OCI-LY1 (cell line): ENCODE measurements at regions not wholly inside any gene's neighbourhood (a gene's known extent, or its start where the extent isn't known, plus 50 kb on each side); places are given as distances from the start of the nearest gene placed in this dataset.

ENCODE experiments used
- H2AFZ ChIP-seq: fragments of 200-600 bp; sonication (generic), shearing (Covaris generic); 2 replicates; pipeline ENCODE4 v1.6.0; 2014; ENCODE audit warnings: antibody characterized with exemption, mild to moderate bottlenecking, low read length
- H3F3A ChIP-seq: fragments of 200-600 bp; sonication (generic), shearing (Covaris generic); 2 replicates; pipeline ENCODE4 v1.6.0; 2014; ENCODE audit warnings: mild to moderate bottlenecking, antibody characterized with exemption, low read length, moderate library complexity; ENCODE audit not compliant: insufficient read depth
- H3K27ac ChIP-seq: fragments of 200-600 bp; sonication (generic); 2 replicates; pipeline ENCODE4 v1.5.1; 2014; ENCODE audit warnings: low read length, mixed run types, mild to moderate bottlenecking, low read depth; ENCODE audit not compliant: poor library complexity, severe bottlenecking
- H3K27me3 ChIP-seq: fragments of 200-600 bp; sonication (generic); 2 replicates; pipeline ENCODE4 v1.6.0; 2014; ENCODE audit warnings: antibody characterized with exemption, mild to moderate bottlenecking, low read length, moderate library complexity; ENCODE audit not compliant: insufficient read depth
- H3K36me3 ChIP-seq: fragments of 200-600 bp; sonication (generic); 2 replicates; pipeline ENCODE4 v1.6.1; 2014; ENCODE audit warnings: mild to moderate bottlenecking, antibody characterized with exemption, low read length, moderate library complexity, mixed read lengths; ENCODE audit not compliant: insufficient read depth
- H3K4me1 ChIP-seq: fragments of 200-600 bp; sonication (generic); 2 replicates; pipeline ENCODE4 v1.5.1; 2014; ENCODE audit warnings: mild to moderate bottlenecking, low read length, moderate library complexity; ENCODE audit not compliant: insufficient read depth, severe bottlenecking
- H3K4me2 ChIP-seq: fragments of 200-600 bp; sonication (generic), shearing (Covaris generic); 2 replicates; pipeline ENCODE4 v1.6.1; 2014; ENCODE audit warnings: low read length
- H3K4me3 ChIP-seq: fragments of 200-600 bp; sonication (generic); 2 replicates; pipeline ENCODE4 v1.5.1; 2014; ENCODE audit warnings: low read length, low read depth, mild to moderate bottlenecking, mixed read lengths; ENCODE audit not compliant: poor library complexity, severe bottlenecking
- H3K79me2 ChIP-seq: fragments of 200-600 bp; shearing (Covaris generic); 2 replicates; pipeline ENCODE4 v1.6.1; 2016; ENCODE audit warnings: mixed run types, low read length, mixed read lengths; ENCODE audit not compliant: insufficient read depth
- H3K9ac ChIP-seq: fragments of 200-600 bp; sonication (generic), shearing (Covaris generic); 2 replicates; pipeline ENCODE4 v1.6.1; 2014; ENCODE audit warnings: mild to moderate bottlenecking, low read length, mixed read lengths
- H3K9me2 ChIP-seq: fragments of 200-600 bp; sonication (generic), shearing (Covaris generic); 2 replicates; pipeline ENCODE4 v1.6.1; 2014; ENCODE audit warnings: low read depth, mild to moderate bottlenecking, low read length, mixed read lengths
- H3K9me3 ChIP-seq: fragments of 200-600 bp; shearing (Covaris generic); 2 replicates; pipeline ENCODE4 v1.6.1; 2014; ENCODE audit warnings: low read length, mixed read lengths
- H4K20me1 ChIP-seq: fragments of 200-600 bp; sonication (generic), shearing (Covaris generic); 2 replicates; pipeline ENCODE4 v1.6.0; 2016; ENCODE audit warnings: mild to moderate bottlenecking, low read length; ENCODE audit not compliant: insufficient read depth
- CTCF ChIP-seq: fragments of 200-600 bp; sonication (generic), shearing (Covaris generic); IDR thresholded peaks from 2 replicates; pipeline ENCODE4 v1.5.1; 2017; ENCODE audit warnings: mild to moderate bottlenecking, antibody characterized with exemption, low read length, moderate library complexity, mixed read lengths
- EZH2 ChIP-seq: fragments of 200-600 bp; sonication (generic), shearing (Covaris generic); IDR thresholded peaks from 2 replicates; pipeline ENCODE4 v1.8.0; 2017; ENCODE audit warnings: borderline replicate concordance, mixed run types, mild to moderate bottlenecking, antibody characterized with exemption, low read length, moderate library complexity, mixed read lengths

- H3K9me2 ChIP-seq: no peaks in the 10 kb centered on the region
These were observed 189.9 kb downstream of the CMPK2 start for GRCh38 chr2:6675791-6676190.

DNA sequence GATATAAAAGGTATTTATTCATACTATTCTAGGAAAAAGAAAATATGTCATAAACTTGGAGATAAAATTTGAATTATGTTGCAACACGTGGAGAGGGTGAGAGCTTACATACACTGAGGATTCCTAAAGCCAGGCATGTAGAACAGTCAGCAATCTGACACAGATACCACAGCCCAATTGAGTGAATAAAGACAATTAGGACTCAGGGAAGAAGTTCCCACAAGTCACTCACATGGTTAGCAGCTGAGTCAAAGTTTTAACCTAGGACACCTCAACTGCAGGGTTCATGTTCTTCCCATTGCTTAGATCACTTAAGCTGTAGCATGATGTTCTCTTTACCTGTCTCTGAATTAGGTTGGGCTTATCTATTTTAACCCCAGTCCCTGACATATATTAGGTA lies 189.5 kb downstream of the CMPK2 start:
- H3K4me1 ChIP-seq: no peaks in the 10 kb centered on the region

More at GRCh38 chr2:6675791-6676190, 189.9 kb downstream of the CMPK2 start:
- H3K36me3 ChIP-seq: no peaks in the 10 kb centered on the region
- H3K9ac ChIP-seq: no peak overlapping the region
- no peak for TF ChIP-seq EZH2
- no peak for TF ChIP-seq CTCF
- no peaks in the 10 kb centered on the region for H3K79me2 ChIP-seq
- no peak overlapping the region for H3K4me2 ChIP-seq
- no peak overlapping the region for H2AFZ ChIP-seq
- H3F3A ChIP-seq: no peaks in the 10 kb centered on the region
- H3K4me3 ChIP-seq: no peak overlapping the region
- H4K20me1 ChIP-seq: no peaks in the 10 kb centered on the region
- no peaks in the 10 kb centered on the region for H3K27me3 ChIP-seq
- H3K4me1 ChIP-seq: no peaks in the 10 kb centered on the region
- no peak overlapping the region for H3K27ac ChIP-seq
- H3K9me3 ChIP-seq: no peaks in the 10 kb centered on the region

GRCh38 chr2:6676776-6677175 lies 188.9 kb downstream of the CMPK2 start:
- Histone ChIP-seq H3K27me3 (no peaks in the 10 kb centered on the region), H3K4me1 (no peaks in the 10 kb centered on the region), H3K4me3 (no peak overlapping the region), H3K36me3 (no peaks in the 10 kb centered on the region), H3K9me2 (no peaks in the 10 kb centered on the region), H3K79me2 (no peaks in the 10 kb centered on the region), H3K9me3 (no peaks in the 10 kb centered on the region), H3K4me2 (no peak overlapping the region), H3K27ac (no peak overlapping the region), H4K20me1 (no peaks in the 10 kb centered on the region), H3F3A (no peaks in the 10 kb centered on the region), H3K9ac (no peak overlapping the region), H2AFZ (no peak overlapping the region)
- TF ChIP-seq CTCF: no peak

More for the DNA sequence above, 189.5 kb downstream of the CMPK2 start:
- H3K27ac ChIP-seq: no peak overlapping the region
- H3K9me2 ChIP-seq: no peaks in the 10 kb centered on the region
- H3K79me2 ChIP-seq: no peaks in the 10 kb centered on the region
- no peaks in the 10 kb centered on the region for H4K20me1 ChIP-seq
- H3F3A ChIP-seq: no peaks in the 10 kb centered on the region
- H3K9me3 ChIP-seq: no peaks in the 10 kb centered on the region
- no peak overlapping the region for H3K4me2 ChIP-seq
- no peak overlapping the region for H3K9ac ChIP-seq
- H3K36me3 ChIP-seq: no peaks in the 10 kb centered on the region
- no peak overlapping the region for H3K4me3 ChIP-seq
- TF ChIP-seq EZH2: no peak
- no peak for TF ChIP-seq CTCF
- no peaks in the 10 kb centered on the region for H3K27me3 ChIP-seq
- H2AFZ ChIP-seq: no peak overlapping the region
